Medulla oblongata (tissue), 1 donor: ENCODE measurements at regions not wholly inside any gene's neighbourhood (a gene's known extent, or its start where the extent isn't known, plus 50 kb on each side); places are given as distances from the start of the nearest gene placed in this dataset.

Experiments
- DNase-seq: peaks from one replicate; pipeline ENCODE4 v3.0.0-alpha.2; 2015; ENCODE audit errors: extremely low spot score

GRCh38 chr12:116483959-116484750 lies 75.0 kb upstream of the MAP1LC3B2 start:
- no peak for DNase-seq

- no peak for DNase-seq
Measured at GRCh38 chr12:116484807-116485206, 74.4 kb upstream of the MAP1LC3B2 start.

GRCh38 chr12:116489116-116489515 lies 70.1 kb upstream of the MAP1LC3B2 start:
- DNase-seq: no peak

GRCh38 chr12:116490471-116490870 lies 68.7 kb upstream of the MAP1LC3B2 start:
- DNase-seq: no peak

GRCh38 chr12:116492703-116493324 lies 66.4 kb upstream of the MAP1LC3B2 start:
- DNase-seq: no peak

GRCh38 chr12:116495260-116495659 lies 63.9 kb upstream of the MAP1LC3B2 start:
- DNase-seq: no peak

GRCh38 chr12:116497051-116497591 lies 62.1 kb upstream of the MAP1LC3B2 start:
- no peak for DNase-seq

GRCh38 chr12:116498471-116498870 lies 60.7 kb upstream of the MAP1LC3B2 start:
- DNase-seq: no peak

- DNase-seq: no peak
Measured at GRCh38 chr12:116502141-116502725, 56.9 kb upstream of the MAP1LC3B2 start.

- no peak for DNase-seq
Measured at GRCh38 chr12:116502989-116503496, 56.1 kb upstream of the MAP1LC3B2 start.

GRCh38 chr12:116504438-116504837 lies 54.7 kb upstream of the MAP1LC3B2 start:
- no peak for DNase-seq

- DNase-seq: no peak
Measured at GRCh38 chr12:116506697-116507064, 52.5 kb upstream of the MAP1LC3B2 start.

GRCh38 chr12:116508145-116509121 lies 50.7 kb upstream of the MAP1LC3B2 start:
- no peak for DNase-seq
